ENCODE measurements at regions not wholly inside any gene's neighbourhood (a gene's known extent, or its start where the extent isn't known, plus 50 kb on each side); places are given as distances from the start of the nearest gene placed in this dataset.

GRCh38 chr4:106767991-106768390 lies 268.1 kb downstream of the DKK2 start:
- no peak for TF ChIP-seq CTCF (IDR thresholded peaks at IDR 0.05; ENCODE audit: extremely low read depth, missing control alignments)
- no peak for DNase-seq (ENCODE audit: low spot score)

GRCh38 chr4:106766519-106766918 lies 269.6 kb downstream of the DKK2 start:
- TF ChIP-seq CTCF (IDR thresholded peaks at IDR 0.05; ENCODE audit: extremely low read depth, missing control alignments), result no peak
- no peak for DNase-seq (ENCODE audit: low spot score)

- no peak for TF ChIP-seq CTCF (IDR thresholded peaks at IDR 0.05; ENCODE audit: extremely low read depth, missing control alignments)
Measured at GRCh38 chr4:106764774-106765173, 271.3 kb downstream of the DKK2 start.

GRCh38 chr4:106762666-106763443 lies 273.3 kb downstream of the DKK2 start:
- DNase-seq (ENCODE audit: low spot score), result no peak
- TF ChIP-seq CTCF (IDR thresholded peaks at IDR 0.05; ENCODE audit: extremely low read depth, missing control alignments), result no peak

More at GRCh38 chr4:106764774-106765173, 271.3 kb downstream of the DKK2 start:
- DNase-seq (ENCODE audit: low spot score), result no peak

GRCh38 chr4:106753426-106753825 lies 282.7 kb downstream of the DKK2 start:
- no peak for TF ChIP-seq CTCF (IDR thresholded peaks at IDR 0.05; ENCODE audit: extremely low read depth, missing control alignments)
- DNase-seq (ENCODE audit: low spot score), result no peak

GRCh38 chr4:106746451-106746850 lies 289.7 kb downstream of the DKK2 start:
- no peak for DNase-seq (ENCODE audit: low spot score)

More at GRCh38 chr4:106746451-106746850, 289.7 kb downstream of the DKK2 start:
- TF ChIP-seq CTCF (IDR thresholded peaks at IDR 0.05; ENCODE audit: extremely low read depth, missing control alignments), result no peak

All from GM20000 (cell line).